GM19467 (cell line): ENCODE measurements at regions not wholly inside any gene's neighbourhood (a gene's known extent, or its start where the extent isn't known, plus 50 kb on each side); places are given as distances from the start of the nearest gene placed in this dataset.

Source experiments
- ATAC-seq: cut with Tn5 transposase; IDR thresholded peaks from one replicate; pipeline ENCODE4 v1.9.1; 2021; ENCODE audit warnings: mild to moderate bottlenecking, moderate library complexity; ENCODE audit not compliant: unreplicated experiment

DNA sequence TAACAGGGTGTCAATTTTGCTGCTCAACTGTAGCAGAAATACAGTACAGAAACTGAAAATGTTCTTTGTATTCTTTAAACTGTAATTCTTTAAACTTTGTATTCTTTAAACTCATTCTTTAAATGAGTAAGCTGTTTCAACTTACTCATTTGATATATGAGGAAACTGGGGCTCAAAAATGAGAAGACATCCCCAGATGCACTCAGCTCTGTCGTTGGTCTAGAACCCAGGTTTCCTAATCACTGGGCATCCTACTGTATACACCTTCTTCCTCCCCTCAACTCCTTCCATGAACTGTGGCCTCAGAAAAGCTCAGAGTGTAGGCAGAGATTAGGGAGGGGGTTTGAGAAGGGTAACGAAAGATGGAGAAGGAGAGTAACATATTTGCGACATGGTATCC is 136.5 kb upstream of the MAST4 start:
- ATAC-seq = no peak

- no peak for ATAC-seq
Observed at GRCh38 chr5:66467564-66467963, 128.6 kb upstream of the MAST4 start.

GRCh38 chr5:66469684-66470083 is 126.5 kb upstream of the MAST4 start:
- no peak for ATAC-seq

GRCh38 chr5:66472010-66472409 is 124.2 kb upstream of the MAST4 start:
- ATAC-seq = no peak

- ATAC-seq = no peak
Observed at GRCh38 chr5:66475731-66476130, 120.5 kb upstream of the MAST4 start.

- no peak for ATAC-seq
Observed at GRCh38 chr5:66477596-66477995, 118.6 kb upstream of the MAST4 start.

GRCh38 chr5:66494437-66494836 is 101.8 kb upstream of the MAST4 start:
- ATAC-seq = no peak

GRCh38 chr5:66498791-66499207 is 97.4 kb upstream of the MAST4 start:
- no peak for ATAC-seq

GRCh38 chr5:66503203-66503789 is 92.9 kb upstream of the MAST4 start:
- no peak for ATAC-seq

- ATAC-seq = no peak
Observed at GRCh38 chr5:66507106-66507505, 89.1 kb upstream of the MAST4 start.

DNA sequence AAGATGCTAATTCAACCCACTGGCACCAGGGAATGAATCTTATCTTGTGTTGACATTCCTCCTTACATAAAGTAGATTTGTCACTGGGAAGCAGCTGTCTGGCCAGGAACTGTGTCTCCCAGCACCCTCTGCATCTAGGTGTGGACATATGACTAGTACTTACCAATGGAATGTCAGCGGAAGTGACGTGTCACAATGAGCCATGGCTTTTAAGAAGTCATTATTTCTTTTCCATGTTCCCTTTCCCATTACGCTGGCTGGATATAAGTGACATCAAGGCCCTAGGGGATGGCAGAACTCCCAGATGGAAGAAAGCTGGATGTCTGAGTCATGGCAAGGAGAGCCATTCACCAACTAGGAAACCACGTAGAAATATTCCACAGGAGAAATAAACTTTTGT is 84.7 kb upstream of the MAST4 start:
- no peak for ATAC-seq

DNA sequence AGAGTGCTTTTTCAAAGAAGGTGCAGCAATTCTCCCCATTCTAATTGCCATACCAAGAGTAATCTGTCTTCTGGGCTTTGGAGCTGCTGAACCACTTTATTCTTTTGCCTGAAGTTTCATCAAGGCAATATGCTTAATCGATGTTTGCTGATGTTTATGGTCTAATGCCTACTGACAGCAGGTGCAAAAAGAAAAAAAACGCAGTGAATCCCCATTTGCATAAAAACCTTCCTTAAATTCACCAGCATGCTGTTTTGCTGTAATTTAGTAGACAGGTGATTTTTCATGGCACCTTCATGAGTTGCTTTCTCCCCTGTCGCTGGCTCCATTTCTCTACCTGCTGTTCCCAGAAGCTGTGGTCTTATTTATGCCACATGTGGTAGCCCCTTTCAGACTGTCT is 83.1 kb upstream of the MAST4 start:
- no peak for ATAC-seq

- ATAC-seq = no peak
Observed at GRCh38 chr5:66515209-66515608, 81.0 kb upstream of the MAST4 start.

DNA sequence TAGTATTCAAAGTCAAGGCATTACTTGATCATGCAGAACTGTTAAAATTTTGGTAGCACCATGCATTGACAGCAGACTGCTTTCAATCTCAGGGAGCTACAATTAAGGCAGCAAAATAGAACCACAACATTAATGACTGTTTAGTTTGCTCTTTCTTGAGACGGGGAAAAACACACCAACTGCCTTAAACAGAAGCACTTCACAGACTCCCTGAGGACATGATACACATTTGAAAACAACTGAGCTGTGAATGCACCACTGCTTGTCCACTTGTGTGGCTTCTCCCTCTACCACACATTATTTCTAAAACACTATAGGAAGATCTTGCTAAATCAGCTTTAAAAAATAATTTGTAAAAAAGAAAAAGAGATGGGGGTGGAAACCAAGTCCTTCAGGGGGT is 79.6 kb upstream of the MAST4 start:
- no peak for ATAC-seq

DNA sequence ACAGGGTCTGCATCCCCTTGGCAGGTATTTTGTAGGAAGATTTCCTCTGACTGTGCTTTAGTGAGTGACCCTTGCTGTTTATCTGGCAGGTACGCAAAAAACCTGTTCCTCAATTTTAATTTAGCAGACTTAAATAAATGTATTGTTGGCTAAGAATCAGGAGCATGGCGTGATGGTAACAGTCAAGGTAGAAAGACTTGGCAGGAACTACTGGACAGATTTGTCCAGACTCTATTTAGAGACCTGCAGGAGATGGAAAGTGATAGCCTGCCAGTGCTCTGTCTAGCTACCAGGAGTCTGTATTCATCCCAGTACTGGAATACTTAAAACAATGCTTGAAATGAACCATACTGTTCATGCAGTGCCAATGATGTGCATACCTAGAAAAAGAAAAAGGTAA is 78.8 kb upstream of the MAST4 start:
- no peak for ATAC-seq

GRCh38 chr5:66518052-66518451 is 78.1 kb upstream of the MAST4 start:
- ATAC-seq = no peak

DNA sequence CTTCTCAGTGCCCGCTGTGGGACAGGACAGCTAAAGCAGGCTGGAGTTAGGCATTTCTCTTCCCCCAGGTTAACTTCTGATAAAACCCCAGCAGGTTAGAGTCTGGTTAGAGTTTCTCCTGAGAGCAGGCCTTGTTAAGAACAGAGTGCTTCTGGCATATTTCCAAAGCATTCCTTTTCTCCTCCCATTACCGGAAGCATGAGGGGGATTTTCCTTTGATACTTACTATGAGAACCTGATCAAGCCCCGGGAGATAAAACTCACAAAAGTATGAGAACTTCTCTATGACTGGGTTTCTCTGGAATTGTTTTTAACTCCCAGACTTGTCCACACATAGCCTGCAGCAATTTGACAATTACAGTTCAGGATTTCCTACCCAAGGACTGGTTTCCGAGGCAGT is 77.4 kb upstream of the MAST4 start:
- ATAC-seq = no peak

- ATAC-seq = no peak
Observed at GRCh38 chr5:66519626-66520025, 76.6 kb upstream of the MAST4 start.

DNA sequence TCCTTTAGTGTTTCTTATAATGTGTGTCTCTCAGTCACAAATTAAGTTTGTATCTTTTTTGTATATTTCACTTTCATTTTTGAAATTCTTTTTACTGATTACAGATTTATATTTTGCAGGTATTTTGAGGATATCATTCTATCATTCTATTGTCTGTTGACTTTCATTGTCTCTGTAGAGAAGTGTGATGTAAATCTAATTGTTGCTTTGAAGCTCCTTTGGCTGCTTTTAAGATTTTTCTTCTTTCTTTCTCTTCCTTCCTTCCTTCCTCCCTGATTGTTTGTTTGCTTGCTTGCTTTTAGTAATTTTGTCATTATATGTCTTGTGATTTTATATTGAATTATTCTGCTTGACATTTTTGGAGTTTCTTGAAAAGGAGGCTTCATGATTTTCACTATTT is 75.3 kb upstream of the MAST4 start:
- no peak for ATAC-seq

DNA sequence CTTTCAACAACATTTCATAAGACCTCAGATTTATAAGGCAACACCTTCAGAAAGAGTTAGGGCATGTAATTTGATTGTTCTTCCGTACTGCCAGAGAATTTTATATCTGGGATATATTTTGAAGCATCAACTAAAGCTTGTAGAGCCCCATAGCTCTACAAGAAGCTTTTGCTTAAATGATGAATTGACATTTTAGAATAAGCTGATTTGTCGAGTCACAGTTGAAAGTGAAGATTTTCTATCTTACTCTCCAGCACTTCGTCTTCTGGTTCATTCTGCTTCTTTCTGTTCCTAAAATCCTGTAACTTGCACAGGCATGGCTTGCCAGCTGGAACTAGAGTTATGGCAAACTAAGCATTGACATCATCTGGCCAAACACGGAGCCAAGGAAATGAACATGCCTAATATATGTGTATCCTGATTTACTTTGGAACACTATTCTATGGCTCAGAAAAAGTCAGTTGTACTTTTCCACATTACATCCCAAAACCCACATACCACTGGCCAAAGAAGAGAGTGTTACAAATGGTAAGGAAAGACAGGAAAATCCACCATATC is 68.6 kb upstream of the MAST4 start:
- ATAC-seq = no peak

DNA sequence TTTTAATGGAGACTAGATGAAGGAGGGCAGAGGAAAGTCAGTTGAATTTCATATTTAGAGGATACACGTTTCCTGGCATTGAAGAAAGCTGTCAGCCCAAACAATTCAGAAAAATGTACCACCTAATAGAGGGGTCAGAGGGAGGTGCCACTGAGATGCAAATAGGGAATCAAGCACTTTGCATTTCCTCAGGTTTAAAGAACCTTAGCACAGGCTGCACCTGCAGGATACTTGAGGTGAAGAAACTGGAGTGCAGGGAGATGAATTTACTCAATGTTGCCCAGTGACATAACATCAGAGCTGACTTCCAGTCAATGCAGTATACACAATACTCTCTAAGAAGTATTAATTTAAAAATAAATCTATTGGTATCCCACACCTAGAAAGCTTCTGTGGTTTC is 67.0 kb upstream of the MAST4 start:
- no peak for ATAC-seq

DNA sequence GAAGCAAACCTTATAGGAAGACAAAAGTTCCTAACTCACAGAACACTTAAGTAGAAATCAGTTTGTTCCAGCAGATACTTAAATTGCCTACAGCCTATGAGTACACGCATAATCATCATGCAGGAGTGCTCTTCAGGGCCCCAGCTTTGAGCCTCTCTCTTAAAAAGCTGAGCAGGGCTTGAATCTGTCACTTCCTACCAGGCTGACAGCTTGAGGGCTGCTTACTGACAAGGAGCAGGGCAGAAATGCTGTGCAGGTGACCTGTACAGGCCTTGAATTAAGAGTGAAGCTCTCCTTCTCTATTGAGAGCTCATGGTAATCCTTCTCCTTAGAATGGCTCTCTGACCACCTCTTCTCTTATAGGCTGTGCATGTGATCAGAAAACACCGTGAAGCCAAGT is 66.5 kb upstream of the MAST4 start:
- ATAC-seq = no peak

GRCh38 chr5:66538126-66538525 is 58.1 kb upstream of the MAST4 start:
- ATAC-seq = no peak
